ENCODE measurements at regions not wholly inside any gene's neighbourhood (a gene's known extent, or its start where the extent isn't known, plus 50 kb on each side); places are given as distances from the start of the nearest gene placed in this dataset.
"Not testable (repeated sequence)": the region's sequence is repeated elsewhere in the genome, so short reads cannot be mapped to it uniquely, and the experiment has no call there.

DNA sequence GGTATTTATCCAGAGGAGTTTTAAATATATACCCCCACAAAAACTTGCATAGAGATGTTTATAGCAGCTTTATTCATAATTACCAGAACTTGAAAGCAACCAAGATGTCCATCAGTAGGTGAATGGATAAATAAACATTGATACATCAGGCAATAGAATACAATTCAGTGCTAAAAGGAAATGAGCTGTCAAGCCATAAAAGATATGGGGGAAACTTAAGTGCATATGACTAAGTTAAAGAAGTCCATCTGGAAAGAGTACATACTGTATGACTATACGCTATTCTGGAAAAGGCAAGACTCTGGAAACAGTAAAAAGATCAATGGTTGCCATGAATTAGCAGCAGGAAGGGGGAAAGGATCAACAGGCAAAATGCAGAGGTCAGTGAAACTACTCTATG lies 366.7 kb downstream of the HHIPL2 start:
- Histone ChIP-seq H3K4me1 (no peaks in the 10 kb centered on the region), H3K27me3 (ENCODE audit: control insufficient read depth, insufficient read depth, low read length) (no peaks in the 10 kb centered on the region), H3K9ac (no peak overlapping the region), H3K27ac (no peak overlapping the region), H3K9me3 (ENCODE audit: control insufficient read depth, low read length) (no peaks in the 10 kb centered on the region), H2AFZ (no peak overlapping the region), H3K36me3 (ENCODE audit: control insufficient read depth, insufficient read depth, low read length) (no peaks in the 10 kb centered on the region), H3K4me2 (ENCODE audit: low read length) (no peak overlapping the region), H3K4me3 (ENCODE audit: low read depth, low read length) (no peak overlapping the region), H3K79me2 (no peaks in the 10 kb centered on the region)
- TF ChIP-seq, protein P1, sequence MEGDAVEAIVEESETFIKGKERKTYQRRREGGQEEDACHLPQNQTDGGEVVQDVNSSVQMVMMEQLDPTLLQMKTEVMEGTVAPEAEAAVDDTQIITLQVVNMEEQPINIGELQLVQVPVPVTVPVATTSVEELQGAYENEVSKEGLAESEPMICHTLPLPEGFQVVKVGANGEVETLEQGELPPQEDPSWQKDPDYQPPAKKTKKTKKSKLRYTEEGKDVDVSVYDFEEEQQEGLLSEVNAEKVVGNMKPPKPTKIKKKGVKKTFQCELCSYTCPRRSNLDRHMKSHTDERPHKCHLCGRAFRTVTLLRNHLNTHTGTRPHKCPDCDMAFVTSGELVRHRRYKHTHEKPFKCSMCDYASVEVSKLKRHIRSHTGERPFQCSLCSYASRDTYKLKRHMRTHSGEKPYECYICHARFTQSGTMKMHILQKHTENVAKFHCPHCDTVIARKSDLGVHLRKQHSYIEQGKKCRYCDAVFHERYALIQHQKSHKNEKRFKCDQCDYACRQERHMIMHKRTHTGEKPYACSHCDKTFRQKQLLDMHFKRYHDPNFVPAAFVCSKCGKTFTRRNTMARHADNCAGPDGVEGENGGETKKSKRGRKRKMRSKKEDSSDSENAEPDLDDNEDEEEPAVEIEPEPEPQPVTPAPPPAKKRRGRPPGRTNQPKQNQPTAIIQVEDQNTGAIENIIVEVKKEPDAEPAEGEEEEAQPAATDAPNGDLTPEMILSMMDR (IDR thresholded peaks at IDR 0.05): no peak

DNA sequence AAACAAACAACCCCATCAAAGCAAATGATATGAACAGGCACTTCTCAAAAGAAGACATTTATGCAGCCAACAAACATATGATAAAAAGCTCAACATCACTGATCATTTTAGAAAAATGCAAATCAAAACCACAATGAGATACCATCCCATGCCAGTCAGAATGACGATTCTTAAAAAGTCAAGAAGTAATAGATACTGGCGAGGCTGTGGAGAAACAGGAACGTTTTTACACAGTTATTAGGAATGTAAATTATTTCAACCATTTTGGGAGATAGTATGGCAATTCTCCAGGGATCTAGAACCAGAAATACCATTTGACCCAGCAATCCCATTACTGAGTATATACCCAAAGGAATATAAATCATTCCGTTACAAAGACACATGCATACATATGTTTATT lies 370.4 kb downstream of the HHIPL2 start:
- H3K27ac ChIP-seq; H3K79me2 ChIP-seq; H3K4me3 ChIP-seq (ENCODE audit: low read depth, low read length); H3K9ac ChIP-seq; H3K27me3 ChIP-seq (ENCODE audit: control insufficient read depth, insufficient read depth, low read length); H3K36me3 ChIP-seq (ENCODE audit: control insufficient read depth, insufficient read depth, low read length); H3K4me2 ChIP-seq (ENCODE audit: low read length); H2AFZ ChIP-seq; H3K9me3 ChIP-seq (ENCODE audit: control insufficient read depth, low read length); H3K4me1 ChIP-seq: not testable (repeated sequence)

DNA sequence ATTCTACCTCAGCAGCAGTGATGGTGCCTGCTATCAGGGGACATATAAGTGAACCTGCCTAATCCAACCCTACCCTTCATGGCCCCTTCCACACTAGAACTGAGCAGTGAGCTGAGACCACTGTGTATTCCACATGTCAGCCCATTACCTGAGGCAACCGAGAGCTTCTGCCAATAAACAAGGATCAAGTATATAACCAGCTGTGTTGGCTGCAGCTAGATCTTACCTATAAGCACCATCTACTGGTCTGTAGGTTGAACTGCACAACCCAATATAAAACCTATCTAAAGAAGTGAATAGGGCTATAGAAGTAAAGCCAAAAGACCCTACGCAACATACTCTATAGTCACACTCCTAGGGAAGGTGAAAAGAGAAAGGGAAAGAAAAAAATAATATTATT lies 376.9 kb downstream of the HHIPL2 start:
- H3K4me2 ChIP-seq (ENCODE audit: low read length): no peak overlapping the region
- no peak overlapping the region for H3K4me3 ChIP-seq (ENCODE audit: low read depth, low read length)
- no peak overlapping the region for H3K27ac ChIP-seq
- no peak overlapping the region for H3K9ac ChIP-seq
- no peaks in the 10 kb centered on the region for H3K36me3 ChIP-seq (ENCODE audit: control insufficient read depth, insufficient read depth, low read length)
- H2AFZ ChIP-seq: no peak overlapping the region
- TF ChIP-seq, protein P1 (IDR thresholded peaks at IDR 0.05): no peak
- no peaks in the 10 kb centered on the region for H3K27me3 ChIP-seq (ENCODE audit: control insufficient read depth, insufficient read depth, low read length)
- no peaks in the 10 kb centered on the region for H3K4me1 ChIP-seq
- H3K9me3 ChIP-seq (ENCODE audit: control insufficient read depth, low read length): no peaks in the 10 kb centered on the region
- no peaks in the 10 kb centered on the region for H3K79me2 ChIP-seq

DNA sequence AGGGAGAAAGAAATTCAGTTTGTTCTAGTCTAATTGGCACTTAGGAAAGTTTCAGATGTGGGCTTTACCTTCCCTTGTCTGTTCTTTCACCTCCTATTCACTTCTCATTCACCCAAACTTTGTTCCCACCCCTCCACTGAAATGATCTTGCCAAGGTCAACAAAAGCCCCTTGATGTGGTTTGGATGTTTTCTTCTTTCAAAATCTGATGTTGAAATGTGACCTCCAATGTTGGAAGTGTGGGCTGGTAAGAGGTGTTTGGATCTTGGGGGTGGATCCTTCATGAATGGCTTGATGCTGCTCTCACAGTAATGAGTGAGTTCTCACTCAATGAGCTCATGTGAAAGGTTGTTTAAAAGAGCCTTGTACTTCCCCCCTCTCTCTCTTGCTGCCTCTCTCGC lies 379.3 kb downstream of the HHIPL2 start:
- Histone ChIP-seq H3K27me3 (ENCODE audit: control insufficient read depth, insufficient read depth, low read length) (no peaks in the 10 kb centered on the region), H3K4me1 (no peaks in the 10 kb centered on the region), H3K79me2 (no peaks in the 10 kb centered on the region), H3K9me3 (ENCODE audit: control insufficient read depth, low read length) (no peaks in the 10 kb centered on the region), H3K4me2 (ENCODE audit: low read length) (no peak overlapping the region), H3K4me3 (ENCODE audit: low read depth, low read length) (no peak overlapping the region), H3K9ac (no peak overlapping the region), H2AFZ (no peak overlapping the region), H3K36me3 (ENCODE audit: control insufficient read depth, insufficient read depth, low read length) (no peaks in the 10 kb centered on the region), H3K27ac (no peak overlapping the region)
- TF ChIP-seq, protein P1 (IDR thresholded peaks at IDR 0.05): no peak

DNA sequence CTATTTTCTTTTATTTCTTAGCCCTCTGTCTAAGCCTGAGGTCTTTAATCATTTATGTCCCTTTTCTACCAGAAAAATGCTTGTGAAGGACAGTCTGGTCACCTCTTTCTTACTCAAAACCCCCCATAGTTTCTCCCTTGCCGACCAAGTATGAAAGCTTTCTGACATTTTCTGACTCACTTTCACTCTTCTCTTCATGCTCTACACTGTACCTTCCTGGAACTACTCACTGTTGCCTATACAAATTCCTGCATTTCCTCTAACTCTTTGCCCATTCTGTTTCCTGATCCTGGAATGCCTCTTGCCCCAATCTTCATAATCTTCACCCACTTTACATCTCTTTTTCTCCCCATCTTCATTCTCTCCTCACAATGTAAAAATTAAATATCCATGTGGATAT lies 380.0 kb downstream of the HHIPL2 start:
- H3K79me2 ChIP-seq: no peaks in the 10 kb centered on the region
- no peak overlapping the region for H3K4me3 ChIP-seq (ENCODE audit: low read depth, low read length)
- no peaks in the 10 kb centered on the region for H3K36me3 ChIP-seq (ENCODE audit: control insufficient read depth, insufficient read depth, low read length)
- H3K27ac ChIP-seq: no peak overlapping the region
- H2AFZ ChIP-seq: no peak overlapping the region
- no peak overlapping the region for H3K4me2 ChIP-seq (ENCODE audit: low read length)
- H3K4me1 ChIP-seq: no peaks in the 10 kb centered on the region
- H3K9ac ChIP-seq: no peak overlapping the region
- TF ChIP-seq, protein P1 (IDR thresholded peaks at IDR 0.05): no peak
- H3K9me3 ChIP-seq (ENCODE audit: control insufficient read depth, low read length): no peaks in the 10 kb centered on the region
- no peaks in the 10 kb centered on the region for H3K27me3 ChIP-seq (ENCODE audit: control insufficient read depth, insufficient read depth, low read length)
